ENCODE measurements at regions not wholly inside any gene's neighbourhood (a gene's known extent, or its start where the extent isn't known, plus 50 kb on each side); places are given as distances from the start of the nearest gene placed in this dataset.
A peak's percentile ranks its signal among the peaks of the same experiment; 100 is the strongest.

GRCh38 chr15:61742591-61742990, 317.7 kb downstream of the VPS13C start:
- DNase-seq (ENCODE audit: low spot score), result no peak

- DNase-seq (ENCODE audit: low spot score), result no peak
These were observed 323.5 kb downstream of the VPS13C start for GRCh38 chr15:61736790-61737189.

GRCh38 chr15:61731099-61731498, 329.1 kb downstream of the VPS13C start:
- no peak for DNase-seq (ENCODE audit: low spot score)

GRCh38 chr15:61729646-61730045, 330.6 kb downstream of the VPS13C start:
- no peak for DNase-seq (ENCODE audit: low spot score)

- DNase-seq (ENCODE audit: low spot score), result no peak
These were observed 334.1 kb downstream of the VPS13C start for GRCh38 chr15:61726166-61726565.

- DNase-seq (ENCODE audit: low spot score), result no peak
These were observed 335.0 kb downstream of the VPS13C start for GRCh38 chr15:61725251-61725650.

GRCh38 chr15:61724251-61724939, 335.9 kb downstream of the VPS13C start:
- DNase-seq (ENCODE audit: low spot score), result no peak

- DNase-seq (ENCODE audit: low spot score), result no peak
These were observed 338.8 kb downstream of the VPS13C start for GRCh38 chr15:61721418-61721817.

- DNase-seq (ENCODE audit: low spot score), result no peak
These were observed 340.0 kb downstream of the VPS13C start for GRCh38 chr15:61720197-61720704.

- DNase-seq (ENCODE audit: low spot score), result no peak
These were observed 345.2 kb downstream of the VPS13C start for GRCh38 chr15:61715082-61715481.

GRCh38 chr15:61712129-61712759, 348.0 kb downstream of the VPS13C start:
- DNase-seq (ENCODE audit: low spot score), result no peak

GRCh38 chr15:61702224-61703020, 357.8 kb downstream of the VPS13C start:
- no peak for DNase-seq (ENCODE audit: low spot score)

- DNase-seq (ENCODE audit: low spot score), result no peak
These were observed 358.8 kb downstream of the VPS13C start for GRCh38 chr15:61701455-61701854.

- DNase-seq (ENCODE audit: low spot score), result no peak
These were observed 359.4 kb downstream of the VPS13C start for GRCh38 chr15:61700803-61701202.

- no peak for DNase-seq (ENCODE audit: low spot score)
These were observed 362.5 kb downstream of the VPS13C start for GRCh38 chr15:61697796-61698195.

GRCh38 chr15:61689067-61689466, 371.2 kb downstream of the VPS13C start:
- DNase-seq (ENCODE audit: low spot score), result no peak

- no peak for DNase-seq (ENCODE audit: low spot score)
These were observed 372.6 kb downstream of the VPS13C start for GRCh38 chr15:61687651-61688050.

- DNase-seq (ENCODE audit: low spot score), result no peak
These were observed 373.1 kb downstream of the VPS13C start for GRCh38 chr15:61687124-61687523.

- DNase-seq (ENCODE audit: low spot score), result peak; percentile 41
These were observed 374.3 kb downstream of the VPS13C start for GRCh38 chr15:61685971-61686370.

GRCh38 chr15:61685534-61685933, 374.7 kb downstream of the VPS13C start:
- no peak for DNase-seq (ENCODE audit: low spot score)

GRCh38 chr15:61684749-61685467, 375.3 kb downstream of the VPS13C start:
- no peak for DNase-seq (ENCODE audit: low spot score)

All from D341Med (cell line).